ENCODE measurements at regions not wholly inside any gene's neighbourhood (a gene's known extent, or its start where the extent isn't known, plus 50 kb on each side); places are given as distances from the start of the nearest gene placed in this dataset.

- no peak for DNase-seq (ENCODE audit: low spot score)
These were observed 52.2 kb downstream of the ADRA2C start for GRCh38 chr4:3818371-3818770.

- DNase-seq (ENCODE audit: low spot score), result no peak
These were observed 53.2 kb downstream of the ADRA2C start for GRCh38 chr4:3819210-3819919.

GRCh38 chr4:3820016-3820805, 54.0 kb downstream of the ADRA2C start:
- DNase-seq (ENCODE audit: low spot score), result no peak

DNA sequence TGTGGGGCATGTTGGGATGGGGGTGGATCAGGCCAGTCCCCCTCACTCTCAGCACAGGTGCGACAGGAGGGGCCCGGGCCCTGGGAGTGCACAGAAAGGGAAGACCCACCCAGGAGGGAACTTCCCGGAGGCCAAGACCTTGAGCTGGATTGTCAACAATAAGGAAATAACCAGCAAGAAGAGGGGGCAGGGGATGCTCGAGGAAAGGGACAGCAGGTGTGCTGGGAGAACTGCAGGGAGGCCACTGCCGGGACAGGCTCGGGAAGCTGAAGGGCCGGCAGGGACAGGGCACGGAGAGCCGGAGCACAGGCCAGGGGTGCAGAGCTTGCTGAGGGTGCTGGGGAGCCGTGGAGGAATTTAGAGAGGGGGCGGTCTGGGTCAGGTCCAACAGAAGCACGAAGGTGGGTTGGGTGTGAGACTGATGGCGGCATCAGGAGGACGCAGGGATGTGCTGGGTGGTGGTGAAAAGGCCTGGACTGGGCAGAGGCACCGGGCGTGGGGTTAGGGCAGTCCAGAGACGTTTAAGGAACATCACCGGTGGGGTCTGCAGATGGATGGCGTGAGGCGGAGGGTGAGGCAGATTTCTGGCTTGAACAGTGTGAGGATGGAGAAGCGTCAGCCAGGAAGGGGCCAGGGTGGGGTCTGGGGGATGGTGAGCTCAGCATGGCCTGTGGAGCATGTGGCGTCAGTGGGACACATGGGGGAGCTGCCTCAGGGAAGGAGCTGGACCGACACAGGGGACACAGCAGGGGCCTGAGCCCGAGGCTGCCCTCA, 54.8 kb downstream of the ADRA2C start:
- DNase-seq (ENCODE audit: low spot score), result no peak

GRCh38 chr4:3821580-3822229, 55.5 kb downstream of the ADRA2C start:
- DNase-seq (ENCODE audit: low spot score), result no peak

GRCh38 chr4:3822230-3822947, 56.2 kb downstream of the ADRA2C start:
- DNase-seq (ENCODE audit: low spot score), result no peak

DNA sequence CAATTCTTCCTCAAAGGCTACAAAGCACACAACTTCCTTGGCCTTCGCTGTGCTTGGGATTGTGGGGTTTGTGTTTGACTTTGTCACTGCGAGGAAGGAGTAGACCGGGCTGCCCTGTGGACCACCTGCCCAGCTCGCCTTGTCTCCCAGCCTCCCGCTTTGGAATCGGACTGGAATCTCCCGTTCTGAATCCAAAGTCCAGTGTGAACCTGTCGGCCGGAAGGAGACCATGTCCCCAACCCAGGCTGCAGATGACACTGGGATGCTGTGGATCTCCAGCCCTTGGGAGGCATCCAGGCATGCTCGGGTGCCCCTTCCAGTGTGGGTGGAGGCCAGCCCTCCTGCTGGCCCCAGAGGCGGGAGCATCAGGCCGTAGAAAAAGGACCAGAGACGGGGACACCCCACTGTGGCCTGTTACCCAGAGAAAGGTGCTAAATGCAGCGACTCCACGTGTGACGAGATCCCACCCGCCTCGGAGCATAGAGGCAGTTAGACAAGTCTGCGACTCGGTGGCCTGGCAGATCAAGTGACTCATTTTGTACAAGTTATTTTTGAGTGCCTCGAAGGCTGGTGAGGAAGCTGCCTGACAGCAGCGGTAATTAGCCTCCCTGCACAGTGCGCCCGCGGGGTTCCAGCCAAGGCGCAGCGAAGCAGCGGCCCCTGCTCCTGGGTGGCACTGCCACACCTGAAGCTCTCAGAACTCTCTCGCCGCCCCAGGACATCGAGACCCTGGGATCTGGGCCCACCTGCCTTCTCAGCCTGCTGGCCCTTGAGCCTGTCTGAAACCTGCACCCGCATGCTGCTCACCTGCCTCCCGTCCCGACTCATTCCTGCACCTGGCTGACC, 57.5 kb downstream of the ADRA2C start:
- DNase-seq (ENCODE audit: low spot score), result no peak

DNA sequence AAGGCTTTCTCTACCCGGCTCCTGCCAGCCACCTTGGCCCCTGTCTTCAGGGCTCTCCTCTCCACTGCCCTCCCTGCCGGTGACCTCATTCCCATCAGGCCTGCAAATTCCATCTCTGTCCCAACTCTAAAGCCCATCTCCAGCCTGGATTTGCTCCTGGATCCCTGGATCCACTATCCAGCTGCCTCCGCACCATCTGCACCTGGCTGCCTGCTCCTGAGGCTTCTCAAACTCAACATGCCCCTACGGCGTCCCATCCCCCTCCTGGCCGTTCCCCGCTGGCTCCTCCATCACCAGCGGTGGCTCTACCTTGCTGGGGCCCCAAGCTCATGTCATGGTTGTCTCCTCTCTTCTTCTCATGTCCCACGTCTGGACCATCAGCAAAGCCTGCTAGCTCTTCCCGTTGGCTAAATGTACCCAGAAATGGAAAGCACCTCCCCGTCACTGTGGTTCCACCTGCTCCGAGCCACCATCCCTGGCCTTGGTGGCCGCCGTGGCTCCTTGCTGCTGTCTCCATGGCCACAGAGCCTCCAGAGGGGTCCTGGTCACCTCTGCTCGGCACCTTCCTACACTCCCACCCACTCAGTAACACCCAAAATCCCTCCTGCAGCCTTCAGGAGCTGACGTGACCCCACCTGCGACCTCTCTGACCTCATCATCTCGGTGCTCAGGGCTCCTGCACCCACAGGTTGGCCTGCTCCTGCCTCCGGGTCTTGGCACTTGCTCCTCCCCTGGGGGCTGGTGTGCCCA, 58.5 kb downstream of the ADRA2C start:
- DNase-seq (ENCODE audit: low spot score), result no peak

GRCh38 chr4:3825530-3825929, 59.3 kb downstream of the ADRA2C start:
- DNase-seq (ENCODE audit: low spot score), result no peak

DNA sequence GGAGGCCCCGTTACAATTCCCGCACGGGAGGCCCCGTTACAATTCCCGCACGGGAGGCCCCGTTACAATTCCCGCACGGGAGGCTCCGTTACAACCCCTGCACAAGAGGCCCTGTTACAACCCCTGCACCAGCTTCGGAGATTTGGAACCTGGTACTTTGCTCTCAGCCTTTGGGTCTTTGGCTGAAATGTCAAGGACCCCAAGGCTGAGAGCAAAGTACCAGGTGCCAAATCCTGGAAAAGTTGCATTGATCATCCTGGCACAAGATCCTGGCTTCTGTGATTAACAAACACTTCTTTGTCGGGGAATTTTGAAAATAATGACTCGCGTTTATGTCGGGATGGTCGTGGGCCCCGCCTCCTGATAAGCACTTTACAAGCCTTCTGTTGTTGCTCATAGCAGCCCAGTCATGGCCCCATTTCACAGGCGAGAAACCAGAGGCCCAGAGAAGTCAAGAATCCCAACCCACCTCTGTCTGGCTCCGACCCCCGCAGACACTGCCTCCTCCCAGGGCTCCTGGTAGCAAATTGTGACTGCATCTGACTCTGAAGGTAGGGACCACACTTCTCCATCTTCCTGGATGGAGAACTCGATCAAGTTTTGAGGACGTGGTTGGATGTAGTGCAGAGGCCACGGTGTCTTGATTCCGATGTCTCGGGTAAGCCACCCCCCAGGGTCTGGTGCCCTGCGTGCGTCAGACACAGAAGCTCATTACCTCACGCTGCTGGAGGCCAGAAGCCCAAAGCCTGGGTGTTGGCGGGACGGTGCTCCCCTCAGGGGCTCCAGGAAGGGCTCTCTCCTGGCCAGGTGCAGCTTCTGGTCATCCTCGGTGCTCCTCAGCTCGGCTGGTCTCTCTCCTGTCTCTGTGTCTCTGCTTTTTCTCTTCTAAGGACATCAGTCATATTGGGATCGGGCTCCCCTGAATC, 60.3 kb downstream of the ADRA2C start:
- no peak for DNase-seq (ENCODE audit: low spot score)

- DNase-seq (ENCODE audit: low spot score), result peak; percentile 81
These were observed 61.7 kb downstream of the ADRA2C start for GRCh38 chr4:3827616-3828492.

DNA sequence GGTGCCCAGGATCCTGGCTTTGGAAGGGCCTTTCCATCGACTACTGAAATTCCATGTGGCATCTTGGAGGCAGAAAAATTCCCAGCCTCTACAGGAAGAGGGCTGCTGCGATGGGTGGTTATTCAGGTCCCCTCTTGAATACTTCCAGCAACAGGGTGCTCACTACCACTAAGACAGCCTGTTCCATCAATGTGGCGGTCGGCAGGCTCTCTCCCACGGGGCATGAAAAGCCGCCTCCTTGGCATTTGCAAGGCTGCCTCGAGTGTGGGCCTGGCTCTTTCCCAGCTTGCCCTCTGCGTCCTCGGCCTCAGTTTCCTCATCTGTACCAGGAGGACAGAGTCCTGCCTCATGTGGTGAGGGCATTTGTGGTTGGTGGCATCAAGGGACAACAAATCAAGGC, 62.4 kb downstream of the ADRA2C start:
- no peak for DNase-seq (ENCODE audit: low spot score)

DNA sequence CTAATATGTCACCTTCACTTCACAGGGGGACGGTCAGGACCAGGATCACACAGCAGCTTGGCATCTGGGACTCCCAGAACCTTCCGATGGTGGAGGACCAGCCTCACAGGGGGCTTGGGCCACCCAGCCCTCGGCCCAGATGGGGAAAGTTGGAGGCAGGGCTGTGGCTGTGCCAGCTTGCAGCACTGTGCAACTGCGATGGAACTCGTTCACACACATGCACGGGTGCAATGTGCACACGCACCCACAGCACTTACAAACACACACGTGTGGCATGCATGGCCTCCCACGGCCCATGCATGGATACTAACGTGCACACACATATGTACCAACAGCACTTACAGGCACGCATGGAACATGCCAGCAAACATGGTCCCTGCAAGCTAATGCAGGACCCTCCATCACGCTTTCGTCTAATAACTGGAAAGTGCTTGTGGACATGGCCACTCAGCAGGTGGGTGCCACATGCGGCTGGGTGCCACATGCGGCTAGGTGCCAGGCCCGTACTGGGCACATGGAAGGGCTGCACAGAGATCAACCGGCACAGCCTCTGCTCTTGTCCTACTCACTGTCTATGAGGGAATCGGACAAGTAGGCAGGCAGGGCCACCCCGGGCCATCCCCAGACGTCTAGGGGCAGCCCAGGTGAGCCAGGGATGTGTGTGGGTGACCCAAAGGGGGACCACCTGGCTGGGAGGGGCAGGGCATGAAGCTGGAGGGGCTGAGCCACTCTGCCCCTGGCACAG, 63.2 kb downstream of the ADRA2C start:
- no peak for DNase-seq (ENCODE audit: low spot score)

- no peak for DNase-seq (ENCODE audit: low spot score)
These were observed 64.0 kb downstream of the ADRA2C start for GRCh38 chr4:3829956-3830773.

GRCh38 chr4:3830774-3831528, 64.8 kb downstream of the ADRA2C start:
- no peak for DNase-seq (ENCODE audit: low spot score)

Data from H4 (cell line).